ENCODE measurements at regions not wholly inside any gene's neighbourhood (a gene's known extent, or its start where the extent isn't known, plus 50 kb on each side); places are given as distances from the start of the nearest gene placed in this dataset.

DNA sequence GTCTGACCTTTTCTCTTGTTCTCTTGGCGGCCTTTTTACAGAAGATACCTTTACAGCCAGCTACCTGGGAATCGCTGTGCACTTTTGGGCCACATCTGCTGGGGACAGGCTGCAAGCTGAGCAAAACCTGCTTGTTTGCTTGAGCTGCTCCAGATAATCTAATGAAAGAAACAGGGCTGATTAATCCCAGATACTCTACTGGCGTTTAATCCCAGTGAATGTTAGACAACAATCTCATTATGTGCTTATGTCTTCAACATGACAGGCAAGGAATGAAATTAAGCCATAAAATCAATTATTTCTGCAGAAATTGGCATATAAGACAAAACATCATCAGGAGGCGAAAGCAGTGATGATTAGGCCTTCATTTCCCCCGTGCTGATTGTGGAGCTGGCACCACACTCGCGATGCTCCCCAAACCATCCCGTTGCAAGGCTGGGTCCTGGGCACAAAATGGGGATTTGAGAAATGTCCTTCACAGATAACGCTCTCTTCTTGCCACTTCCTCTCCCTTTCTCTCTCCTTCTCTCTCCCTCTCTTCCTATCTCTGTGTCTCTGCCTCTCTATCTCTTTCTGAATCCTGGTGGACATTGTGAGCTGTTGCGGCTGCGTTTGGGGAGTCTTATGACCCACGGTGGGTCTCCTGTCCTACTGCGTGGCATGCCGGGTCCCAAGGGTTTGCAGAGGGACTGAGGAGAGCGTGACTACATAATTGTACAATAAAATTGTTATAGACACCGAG lies 1053.8 kb downstream of the TBC1D22A start:
- intact Hi-C loops (cut with DNase I), result no loop called here

DNA sequence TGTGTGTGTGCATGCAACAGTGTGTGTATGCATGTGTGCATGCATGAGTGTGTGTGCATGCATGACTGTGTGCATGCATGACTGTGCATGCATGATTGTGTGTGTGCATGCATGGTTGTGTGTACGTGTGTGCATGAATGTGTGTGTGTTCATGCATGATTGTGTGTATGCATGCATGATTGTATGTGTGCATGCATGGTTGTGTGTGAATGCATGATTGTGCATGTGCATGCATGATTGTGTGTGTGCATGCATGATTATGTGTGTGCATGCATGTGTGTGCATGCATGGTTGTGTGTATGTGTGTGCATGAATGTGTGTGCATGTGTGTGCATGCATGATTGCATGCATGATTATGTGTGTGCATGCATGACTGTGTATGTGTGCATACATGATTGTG lies 1052.0 kb downstream of the TBC1D22A start:
- no peaks in the 10 kb centered on the region for H3K9me3 ChIP-seq
- no peak for DNase-seq
- no peaks in the 10 kb centered on the region for H3K36me3 ChIP-seq
- no peak overlapping the region for H3K27ac ChIP-seq
- TF ChIP-seq POLR2A (IDR thresholded peaks at IDR 0.05), result no peak
- TF ChIP-seq, protein P1, sequence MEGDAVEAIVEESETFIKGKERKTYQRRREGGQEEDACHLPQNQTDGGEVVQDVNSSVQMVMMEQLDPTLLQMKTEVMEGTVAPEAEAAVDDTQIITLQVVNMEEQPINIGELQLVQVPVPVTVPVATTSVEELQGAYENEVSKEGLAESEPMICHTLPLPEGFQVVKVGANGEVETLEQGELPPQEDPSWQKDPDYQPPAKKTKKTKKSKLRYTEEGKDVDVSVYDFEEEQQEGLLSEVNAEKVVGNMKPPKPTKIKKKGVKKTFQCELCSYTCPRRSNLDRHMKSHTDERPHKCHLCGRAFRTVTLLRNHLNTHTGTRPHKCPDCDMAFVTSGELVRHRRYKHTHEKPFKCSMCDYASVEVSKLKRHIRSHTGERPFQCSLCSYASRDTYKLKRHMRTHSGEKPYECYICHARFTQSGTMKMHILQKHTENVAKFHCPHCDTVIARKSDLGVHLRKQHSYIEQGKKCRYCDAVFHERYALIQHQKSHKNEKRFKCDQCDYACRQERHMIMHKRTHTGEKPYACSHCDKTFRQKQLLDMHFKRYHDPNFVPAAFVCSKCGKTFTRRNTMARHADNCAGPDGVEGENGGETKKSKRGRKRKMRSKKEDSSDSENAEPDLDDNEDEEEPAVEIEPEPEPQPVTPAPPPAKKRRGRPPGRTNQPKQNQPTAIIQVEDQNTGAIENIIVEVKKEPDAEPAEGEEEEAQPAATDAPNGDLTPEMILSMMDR (IDR thresholded peaks at IDR 0.05), result no peak
- no peak overlapping the region for H3K4me3 ChIP-seq
- intact Hi-C loops (cut with DNase I), result no loop called here
- H3K4me1 ChIP-seq, result no peaks in the 10 kb centered on the region
- peaks cover 0 to 17% (median 0%) of the 10 kb centered on the region in 4 donors for H3K27me3 ChIP-seq
- 80 to 93% methylated on average over 1 of the region's 1 CpG for WGBS, 2 donors

More for the DNA sequence above, 1053.8 kb downstream of the TBC1D22A start:
- TF ChIP-seq, protein P1 (IDR thresholded peaks at IDR 0.05), result no peak
- no peak for TF ChIP-seq POLR2A (IDR thresholded peaks at IDR 0.05)
- Histone ChIP-seq H3K27ac (no peak overlapping the region), H3K4me3 (no peak overlapping the region), H3K9me3 (no peaks in the 10 kb centered on the region), H3K36me3 (no peaks in the 10 kb centered on the region), H3K27me3 (peaks cover 0 to 7% (median 0%) of the 10 kb centered on the region in 4 donors), H3K4me1 (no peaks in the 10 kb centered on the region)
- DNase-seq, result no peak
- WGBS, 2 donors, result 81 to 83% methylated on average over 16 of the region's 16 CpGs

DNA sequence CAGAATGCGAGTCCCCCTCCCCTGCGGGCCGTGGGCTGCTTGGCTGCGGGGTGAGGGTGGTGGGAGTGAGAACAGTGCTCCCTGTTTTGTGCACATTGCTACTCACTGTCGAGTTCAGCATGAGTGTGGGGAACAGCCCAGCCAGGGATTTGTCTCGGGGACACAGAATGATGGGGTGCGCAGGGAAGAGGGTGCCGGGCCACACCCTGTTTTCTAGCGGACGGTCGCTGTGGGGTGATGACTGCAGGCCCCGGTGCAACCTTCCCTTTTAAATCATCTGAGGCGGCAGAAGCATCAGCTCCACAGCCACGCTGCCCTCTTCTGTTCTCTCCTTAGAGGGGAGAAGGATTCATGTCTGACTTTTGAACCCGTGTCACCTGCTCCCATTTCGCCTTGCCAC lies 1051.2 kb downstream of the TBC1D22A start:
- TF ChIP-seq, protein P1 (IDR thresholded peaks at IDR 0.05), result no peak
- no peak for TF ChIP-seq POLR2A (IDR thresholded peaks at IDR 0.05)
- H3K27ac ChIP-seq, result no peak overlapping the region
- no peaks in the 10 kb centered on the region for H3K4me1 ChIP-seq
- WGBS, 2 donors, result 78 to 85% methylated on average over 14 to 15 of the region's 16 CpGs
- no peak for DNase-seq
- peaks cover 0 to 21% (median 0%) of the 10 kb centered on the region in 4 donors for H3K27me3 ChIP-seq
- no peak overlapping the region for H3K4me3 ChIP-seq
- H3K9me3 ChIP-seq, result no peaks in the 10 kb centered on the region
- intact Hi-C loops (cut with DNase I), result no loop called here
- no peaks in the 10 kb centered on the region for H3K36me3 ChIP-seq

DNA sequence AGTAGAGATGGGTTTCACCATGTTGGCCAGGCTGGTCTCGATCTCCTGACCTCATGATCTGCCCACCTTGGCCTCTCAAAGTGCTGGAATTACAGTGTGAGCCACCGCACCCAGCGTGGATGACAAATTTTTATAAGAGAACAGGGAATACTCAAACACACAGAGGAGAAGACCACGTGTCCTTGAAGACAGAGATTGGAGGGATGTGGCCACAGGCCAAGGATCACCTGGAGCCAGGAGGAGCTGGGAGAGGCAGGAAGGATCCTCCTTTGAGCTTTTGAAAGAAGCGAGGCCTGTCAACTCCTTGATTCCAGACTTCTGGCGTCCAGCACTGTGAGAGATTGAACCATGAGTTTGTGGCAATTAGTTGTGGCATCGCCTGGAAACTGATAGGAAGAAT lies 1049.5 kb downstream of the TBC1D22A start:
- TF ChIP-seq, protein P1 (IDR thresholded peaks at IDR 0.05), result no peak
- TF ChIP-seq POLR2A (IDR thresholded peaks at IDR 0.05), result no peak
- Histone ChIP-seq H3K4me3 (no peak overlapping the region), H3K36me3 (no peaks in the 10 kb centered on the region), H3K9me3 (no peaks in the 10 kb centered on the region), H3K27me3 (peaks cover 0 to 38% (median 0%) of the 10 kb centered on the region in 4 donors), H3K27ac (no peak overlapping the region), H3K4me1 (no peaks in the 10 kb centered on the region)
- intact Hi-C loops (cut with DNase I), result no loop called here
- 64 to 81% methylated on average over 6 of the region's 7 CpGs for WGBS, 2 donors
- DNase-seq, result no peak

DNA sequence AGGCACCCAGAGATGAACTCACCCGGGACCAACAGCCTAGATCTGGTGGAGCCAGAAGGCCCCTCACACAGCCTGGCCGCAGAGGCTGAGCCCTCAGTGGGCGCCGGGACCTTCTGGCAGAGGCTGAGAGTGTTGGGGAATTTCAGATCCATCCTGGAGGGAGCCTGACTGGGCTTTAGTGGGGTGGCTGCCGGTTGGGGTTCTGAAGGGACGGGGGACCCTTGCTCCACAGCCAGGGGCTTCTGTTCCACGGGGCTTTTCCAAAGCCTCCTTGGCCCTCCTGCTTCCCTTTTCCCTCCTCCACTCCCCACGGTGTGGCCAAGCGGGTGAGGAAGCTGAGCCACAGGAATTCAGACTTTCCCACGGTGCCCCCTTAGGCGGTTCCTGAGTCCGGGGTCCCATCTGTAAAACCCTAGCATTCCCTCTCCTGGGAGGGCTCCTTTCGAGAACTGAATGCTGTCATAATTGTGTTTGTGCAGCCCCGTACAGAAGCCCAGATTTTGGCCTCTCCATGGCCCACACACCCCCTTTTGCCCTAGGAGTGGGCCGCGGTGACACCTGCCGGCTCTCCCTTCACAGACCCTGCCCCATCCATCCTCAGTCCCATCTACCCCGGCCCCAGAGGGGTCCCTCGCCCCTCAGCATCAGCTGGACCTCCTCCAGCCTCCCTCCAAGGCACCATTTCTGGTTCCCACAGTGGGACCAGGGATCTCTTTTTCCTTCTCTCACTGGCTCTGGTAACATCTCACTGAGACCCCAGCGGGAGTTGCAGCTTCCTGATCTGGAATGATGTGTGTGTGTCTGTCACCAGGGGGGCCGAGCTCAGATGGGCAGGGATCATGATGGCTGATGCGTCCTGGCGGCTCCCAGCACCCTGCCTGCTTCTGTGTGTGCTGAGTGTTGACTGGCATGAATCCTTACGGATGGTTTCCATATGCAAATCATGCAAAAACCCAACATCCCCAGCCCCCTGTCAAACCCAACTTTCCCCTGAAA lies 1048.4 kb downstream of the TBC1D22A start:
- Histone ChIP-seq H3K36me3 (no peaks in the 10 kb centered on the region), H3K4me1 (no peaks in the 10 kb centered on the region), H3K9me3 (no peaks in the 10 kb centered on the region), H3K4me3 (no peak overlapping the region), H3K27me3 (peaks cover 0 to 43% (median 0%) of the 10 kb centered on the region in 4 donors), H3K27ac (no peak overlapping the region)
- intact Hi-C loops (cut with DNase I), result no loop called here
- DNase-seq, result no peak
- no peak for TF ChIP-seq POLR2A (IDR thresholded peaks at IDR 0.05)
- TF ChIP-seq, protein P1 (IDR thresholded peaks at IDR 0.05), result no peak
- 59 to 64% methylated on average over 8 to 19 of the region's 24 CpGs for WGBS, 2 donors

All from esophagus squamous epithelium (tissue), 5 donors.